HG03095 (cell line): ENCODE measurements at regions not wholly inside any gene's neighbourhood (a gene's known extent, or its start where the extent isn't known, plus 50 kb on each side); places are given as distances from the start of the nearest gene placed in this dataset.
"Not testable (repeated sequence)": the region's sequence is repeated elsewhere in the genome, so short reads cannot be mapped to it uniquely, and the experiment has no call there.

ENCODE experiments used
- ATAC-seq: cut with Tn5 transposase; IDR thresholded peaks from one replicate; pipeline ENCODE4 v1.9.1; 2021; ENCODE audit warnings: moderate library complexity; ENCODE audit not compliant: unreplicated experiment

DNA sequence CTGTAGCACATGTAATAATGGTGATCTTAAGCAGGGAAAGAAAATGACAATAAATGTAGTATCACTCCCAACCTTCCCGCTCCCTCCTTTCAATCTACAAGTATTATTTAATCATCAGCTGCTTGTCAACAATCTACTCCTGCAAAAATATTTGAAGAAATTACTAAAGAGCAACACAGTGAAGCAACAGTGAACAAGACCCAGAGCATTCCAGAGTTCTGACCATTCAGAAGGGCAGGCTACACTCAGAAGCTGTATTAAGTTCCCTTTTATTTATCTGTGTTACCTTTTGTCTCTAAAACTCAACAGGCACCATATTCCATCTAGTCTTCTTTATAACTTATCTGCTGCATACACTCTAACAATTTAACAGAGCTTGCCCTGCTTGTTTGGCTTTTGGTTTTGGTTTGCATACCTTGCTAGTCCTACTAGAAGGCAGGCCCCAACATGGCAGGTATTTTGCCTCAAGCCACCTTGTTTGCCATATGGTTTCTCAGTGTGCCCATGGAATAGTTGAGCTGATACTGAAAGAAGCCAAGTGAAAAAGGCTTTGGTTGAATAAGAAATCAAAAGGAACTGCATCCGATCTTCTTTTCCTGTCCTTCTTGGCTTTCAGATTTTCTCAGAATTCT, 253.9 kb downstream of the CEMIP2 start:
- no peak for ATAC-seq

DNA sequence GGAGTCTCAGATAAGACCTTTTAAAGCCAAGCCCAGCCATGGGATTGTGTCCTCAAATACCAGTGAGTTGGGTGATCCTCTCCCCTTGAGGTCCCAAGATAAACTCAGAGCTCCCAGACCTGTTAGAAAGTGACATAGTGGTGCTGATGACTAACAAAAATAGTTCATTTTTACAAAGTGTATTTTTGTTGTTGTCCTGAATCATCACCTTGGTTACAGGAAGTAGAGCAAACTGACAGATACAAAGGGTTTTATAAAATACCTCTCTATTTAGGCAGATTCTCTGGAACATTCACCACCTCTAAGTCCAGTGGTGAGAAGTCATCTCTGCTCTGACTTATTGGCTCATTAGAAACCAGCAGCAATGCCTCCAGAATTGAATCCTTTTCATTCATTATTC, 259.3 kb downstream of the CEMIP2 start:
- ATAC-seq: no peak

DNA sequence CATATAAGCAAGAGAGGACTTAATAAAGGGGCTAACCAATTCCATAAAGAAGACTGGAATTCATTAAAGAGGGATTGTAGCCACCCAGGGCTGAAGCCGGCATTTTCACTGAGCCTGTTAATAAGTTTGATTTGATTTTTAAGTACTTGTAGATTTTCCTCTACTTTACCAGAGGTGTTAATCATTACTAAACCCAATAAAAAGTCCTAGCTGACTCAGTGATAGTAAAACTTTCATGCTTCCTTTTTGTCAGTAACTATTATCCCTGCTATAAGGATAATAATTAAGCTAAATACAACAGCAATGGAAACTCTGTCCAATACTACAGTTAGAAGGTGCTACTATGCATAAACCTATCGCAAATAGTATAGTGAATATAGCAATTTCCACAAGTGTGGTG, 260.2 kb downstream of the CEMIP2 start:
- not testable (repeated sequence) for ATAC-seq

DNA sequence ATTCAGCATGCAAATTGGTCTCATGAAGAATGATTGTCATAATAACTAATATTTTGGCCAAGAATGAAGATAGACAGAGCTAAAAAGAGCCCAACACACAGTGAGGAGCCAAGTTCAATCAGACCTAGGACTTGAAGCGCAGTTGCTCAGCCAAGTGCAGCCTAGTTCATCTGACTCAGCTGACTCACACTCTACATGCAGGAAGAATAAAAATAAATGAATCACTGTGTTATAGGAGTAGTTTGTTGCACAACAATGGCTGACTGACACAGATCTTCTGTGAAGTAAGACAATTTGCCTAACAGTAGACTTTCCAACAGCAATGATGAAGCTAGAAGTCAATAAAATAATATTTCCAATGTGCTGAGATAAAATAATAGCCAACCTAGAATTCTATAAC, 261.5 kb downstream of the CEMIP2 start:
- ATAC-seq: no peak

DNA sequence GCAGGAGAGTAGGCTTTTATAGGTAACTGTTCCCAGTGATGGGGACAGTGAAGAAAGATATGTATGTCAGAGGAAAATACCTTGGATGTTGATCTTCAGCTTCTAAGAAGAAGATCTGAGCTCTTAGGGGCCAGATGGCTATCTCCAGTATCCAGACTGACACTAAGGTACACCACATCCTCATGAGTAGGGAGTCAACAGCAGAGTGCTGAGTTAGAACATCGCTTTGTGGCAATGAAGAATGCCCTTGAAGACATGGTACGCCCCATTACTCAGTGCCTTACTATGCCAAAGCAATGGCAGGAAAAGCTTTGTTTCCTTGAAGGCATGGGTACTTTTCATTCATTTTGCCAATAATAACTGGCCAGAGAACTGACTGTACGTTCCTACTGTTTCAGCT, 263.7 kb downstream of the CEMIP2 start:
- ATAC-seq: no peak

DNA sequence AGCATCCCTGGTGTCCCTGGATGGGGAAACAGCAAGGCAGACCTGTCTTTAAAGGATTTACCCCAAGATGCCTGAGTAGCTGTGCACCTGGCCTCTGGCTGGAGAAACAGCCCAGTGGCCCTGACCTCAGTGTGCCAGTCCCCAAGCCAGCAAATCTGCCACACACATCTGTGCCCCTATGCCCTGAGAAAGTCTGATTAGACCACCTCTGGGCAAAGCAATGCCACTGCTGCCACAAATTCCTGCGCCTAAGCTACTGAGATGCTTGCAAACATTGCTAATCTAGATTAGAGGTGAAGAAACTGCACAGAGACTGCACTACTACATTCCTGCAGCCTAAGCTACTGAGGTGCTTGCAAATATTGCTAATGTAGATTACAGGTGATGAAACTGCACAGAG, 269.6 kb downstream of the CEMIP2 start:
- ATAC-seq: no peak

DNA sequence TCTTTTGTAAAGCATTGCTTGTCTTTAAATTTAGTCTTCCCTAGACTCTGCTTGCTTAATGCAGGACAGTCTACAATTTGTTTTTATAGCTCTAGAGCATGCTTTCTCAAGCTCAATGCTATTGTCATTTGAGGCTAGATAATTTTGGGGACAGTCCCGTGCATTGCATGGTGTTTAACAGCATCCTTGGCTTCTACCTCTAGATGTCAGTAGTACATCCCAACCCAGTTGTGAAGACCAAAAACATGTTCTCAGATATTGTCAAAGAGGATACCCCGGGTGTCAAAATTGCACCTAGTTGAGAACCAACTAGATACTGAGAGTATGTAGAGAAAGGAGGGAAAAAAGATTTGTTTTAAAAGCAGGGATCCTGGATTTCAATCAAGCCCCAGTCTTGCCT, 277.5 kb downstream of the CEMIP2 start:
- no peak for ATAC-seq

DNA sequence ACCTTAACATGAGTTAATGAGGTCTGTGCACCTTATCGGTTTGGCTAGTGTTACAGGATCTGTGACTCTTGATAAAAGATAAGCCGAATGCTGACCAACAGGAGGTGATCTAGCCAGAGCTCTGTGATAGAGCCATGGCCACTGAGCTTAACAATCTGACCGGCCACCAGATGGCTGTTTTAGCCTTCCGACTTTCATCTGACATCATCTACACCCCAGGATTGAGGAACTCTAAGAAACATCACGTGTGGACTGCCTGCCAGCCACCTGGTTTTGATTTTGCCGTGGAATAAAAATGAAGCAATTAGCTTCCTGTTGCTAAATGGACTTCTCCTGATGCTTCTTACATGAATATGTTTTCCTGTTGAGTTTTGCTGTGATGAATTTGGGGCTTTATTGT, 281.3 kb downstream of the CEMIP2 start:
- no peak for ATAC-seq

DNA sequence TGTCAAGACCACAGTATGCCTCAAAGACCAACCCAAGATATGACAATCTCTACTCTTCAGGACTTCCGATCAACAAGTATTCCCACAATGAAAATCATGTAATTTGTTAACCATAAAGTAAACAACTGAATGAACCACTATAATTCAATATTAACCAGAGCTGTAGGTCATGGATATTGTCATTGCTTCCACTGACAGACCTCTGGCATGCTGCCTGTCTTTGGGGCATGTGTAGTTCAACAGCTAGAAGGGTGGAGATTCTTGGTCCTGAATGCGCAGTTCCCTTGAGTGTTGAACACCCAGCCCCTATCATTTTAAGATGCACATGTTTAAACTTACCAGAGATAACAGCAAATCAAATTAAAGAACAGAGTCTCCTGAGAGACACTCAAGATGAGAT, 283.0 kb downstream of the CEMIP2 start:
- ATAC-seq: no peak

DNA sequence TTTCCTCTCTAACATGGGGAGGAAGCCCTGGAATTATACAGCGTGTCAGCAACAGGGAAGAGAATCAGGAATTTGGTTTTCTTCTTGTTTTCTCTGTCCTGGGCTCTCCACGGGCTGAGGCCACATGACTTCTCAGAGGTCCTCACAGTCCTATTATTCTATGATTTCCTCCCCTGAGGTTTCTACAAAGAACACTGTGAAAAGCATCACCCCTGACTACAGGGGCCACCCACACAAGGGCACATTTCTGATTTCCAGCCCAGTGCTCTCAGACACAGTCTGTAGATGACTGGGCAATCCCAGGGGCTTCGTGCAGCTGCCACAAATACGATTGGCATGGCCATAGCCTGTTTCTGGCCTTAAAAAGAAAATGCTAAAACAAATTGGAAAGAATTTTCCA, 284.9 kb downstream of the CEMIP2 start:
- no peak for ATAC-seq

DNA sequence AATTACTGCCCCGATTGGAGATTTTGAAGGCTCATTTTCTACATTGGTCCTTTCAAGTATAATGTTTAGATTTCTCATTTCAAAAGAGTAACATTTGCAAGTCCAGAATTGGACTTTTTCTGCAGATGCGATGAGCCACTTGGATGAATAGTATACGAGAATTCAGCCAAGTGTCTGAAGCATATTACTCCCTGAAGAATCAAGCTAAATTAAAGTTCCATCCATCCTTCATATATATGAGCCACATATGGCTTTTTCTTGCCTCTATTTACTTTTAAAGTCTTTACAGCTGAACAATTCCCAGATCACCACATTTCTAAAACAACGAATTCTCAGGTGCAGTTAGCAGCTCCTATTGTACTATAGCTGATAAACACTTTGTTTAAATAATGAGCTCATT, 288.7 kb downstream of the CEMIP2 start:
- ATAC-seq: no peak

DNA sequence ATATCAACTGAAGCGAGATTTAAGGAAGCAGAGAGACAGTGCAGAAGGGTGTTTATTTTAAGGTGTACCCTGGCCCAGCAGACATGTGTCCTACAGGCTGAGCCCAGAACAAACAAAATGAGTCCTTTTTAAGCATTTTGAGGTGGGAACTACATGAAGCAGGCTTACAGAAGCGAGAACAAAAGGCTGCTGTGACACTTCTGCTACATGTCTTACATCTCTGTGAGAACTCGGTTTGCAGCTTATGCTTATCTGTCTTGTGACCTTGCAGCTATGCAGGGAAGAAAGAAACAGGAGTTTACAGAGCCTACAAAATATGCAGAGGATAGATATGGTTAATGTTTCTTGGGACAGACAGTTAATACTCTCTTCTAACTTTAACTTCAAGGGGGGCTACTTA, 295.9 kb downstream of the CEMIP2 start:
- no peak for ATAC-seq

DNA sequence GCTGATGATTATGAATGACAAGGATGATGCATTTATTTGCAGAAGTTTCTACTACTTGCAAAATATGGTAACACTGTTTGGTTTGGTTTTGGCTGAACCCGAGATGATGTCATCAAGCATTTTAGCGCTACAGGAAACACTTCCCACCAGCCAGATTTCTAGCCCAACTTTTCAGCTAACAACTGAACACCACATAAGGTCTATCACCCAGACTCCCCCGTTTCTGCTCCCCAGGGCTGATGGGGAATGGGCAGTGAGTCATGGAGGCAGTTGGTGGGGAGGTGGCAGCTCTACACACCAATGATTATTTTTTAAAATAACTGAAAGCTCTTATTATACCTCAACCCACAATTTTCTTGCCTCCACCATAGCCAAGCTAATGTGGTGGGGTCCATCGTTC, 302.9 kb downstream of the CEMIP2 start:
- ATAC-seq: no peak

DNA sequence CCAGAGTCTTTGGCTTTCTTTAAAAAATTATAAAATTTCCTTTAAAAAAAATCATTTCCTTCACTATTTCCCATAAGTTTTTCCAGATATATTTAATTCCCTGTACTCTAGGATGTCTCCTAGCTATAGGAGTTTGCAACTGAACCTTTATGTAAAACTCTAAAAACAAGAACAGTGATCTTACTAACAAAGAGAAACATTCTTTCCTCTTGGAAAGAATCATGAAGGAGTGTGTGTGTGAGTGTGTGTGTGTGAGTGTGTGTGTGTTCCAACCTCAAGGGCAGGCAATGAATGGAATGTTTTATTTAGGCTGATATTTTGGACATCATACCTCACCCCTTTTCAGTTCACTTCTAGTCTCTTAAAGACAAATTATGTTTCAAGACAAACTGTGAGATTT, 309.2 kb downstream of the CEMIP2 start:
- ATAC-seq: no peak

DNA sequence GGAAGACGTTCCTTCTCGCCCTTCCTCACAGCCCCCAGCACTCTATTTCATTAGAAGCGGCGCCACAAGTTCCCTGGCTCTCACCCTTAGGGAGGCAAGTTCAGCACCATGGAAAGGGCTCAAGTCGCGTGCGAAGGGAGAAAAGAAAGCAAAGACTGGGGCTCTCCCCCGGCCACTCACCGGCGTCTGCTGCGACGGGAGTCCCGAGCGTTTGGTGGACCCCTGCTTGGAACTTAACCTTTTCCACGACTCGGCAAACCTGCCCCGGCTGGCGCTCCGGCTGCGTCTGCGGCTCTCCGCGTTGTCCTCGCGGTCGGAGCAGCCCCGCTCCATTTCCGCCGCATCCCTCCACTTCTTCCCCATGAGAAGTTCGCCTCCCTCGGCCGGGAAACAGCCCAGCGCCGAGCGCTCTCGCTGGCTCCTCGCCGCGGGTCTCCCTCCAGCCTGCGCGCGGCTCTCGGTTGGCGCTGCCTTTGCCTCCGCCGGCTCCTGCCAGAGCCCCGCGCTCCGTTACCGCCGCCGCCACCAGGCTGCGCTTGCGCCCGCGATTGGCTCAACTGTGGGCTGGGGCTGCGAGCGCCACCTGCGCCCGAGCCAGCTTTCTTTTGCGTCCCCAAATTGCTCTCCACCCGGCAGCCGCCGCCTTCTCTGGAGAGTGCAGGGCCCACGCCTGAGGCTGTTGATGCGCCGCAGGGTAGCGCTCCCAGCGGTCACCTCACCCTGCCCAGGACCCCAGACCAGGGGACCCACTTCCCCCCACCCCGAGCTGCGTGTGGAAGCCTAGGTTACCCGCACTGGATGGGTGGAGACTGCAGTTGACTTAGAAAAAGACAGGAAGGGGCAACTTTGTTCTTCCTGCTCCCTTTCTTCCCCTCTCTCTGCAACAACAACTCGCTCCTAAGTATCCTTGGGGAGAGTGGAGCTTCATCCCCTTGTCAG, 321.6 kb downstream of the CEMIP2 start:
- ATAC-seq: peak; percentile 90

DNA sequence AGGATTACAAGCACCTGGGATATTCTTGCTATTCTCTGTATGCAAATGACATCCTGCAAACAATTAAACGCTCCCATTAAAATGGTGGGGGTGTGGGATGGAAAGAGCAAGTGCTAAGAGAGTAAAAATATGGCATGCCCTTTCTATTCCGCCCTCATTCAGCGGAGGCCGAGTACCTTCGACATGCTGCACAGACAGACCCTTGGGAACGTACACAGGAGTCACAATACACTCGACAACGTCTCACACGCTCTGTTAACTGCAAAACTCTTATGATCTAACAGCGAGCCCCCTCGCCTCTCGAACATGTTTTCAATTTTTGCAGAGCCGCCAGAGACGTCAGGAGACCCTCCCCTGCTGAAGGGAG, 322.2 kb downstream of the CEMIP2 start:
- ATAC-seq: no peak

DNA sequence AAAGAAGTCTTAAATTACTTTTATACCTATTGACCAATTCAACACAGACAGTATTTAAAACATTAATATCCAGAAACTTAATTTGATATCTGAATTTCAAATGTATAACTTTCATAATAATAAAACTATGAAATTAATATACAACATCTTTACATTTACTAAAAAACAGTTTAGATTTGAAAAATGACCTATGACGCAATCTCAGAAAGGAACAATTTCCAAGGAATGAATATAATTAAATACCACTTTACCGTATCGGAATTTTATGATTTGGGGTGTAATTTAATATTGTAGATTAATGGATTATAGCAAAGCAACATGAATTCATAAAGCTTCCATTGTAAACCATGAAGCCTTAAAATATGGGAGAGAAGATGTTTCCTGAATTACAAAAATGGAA, 321.5 kb upstream of the TRPM3 start:
- ATAC-seq: no peak

DNA sequence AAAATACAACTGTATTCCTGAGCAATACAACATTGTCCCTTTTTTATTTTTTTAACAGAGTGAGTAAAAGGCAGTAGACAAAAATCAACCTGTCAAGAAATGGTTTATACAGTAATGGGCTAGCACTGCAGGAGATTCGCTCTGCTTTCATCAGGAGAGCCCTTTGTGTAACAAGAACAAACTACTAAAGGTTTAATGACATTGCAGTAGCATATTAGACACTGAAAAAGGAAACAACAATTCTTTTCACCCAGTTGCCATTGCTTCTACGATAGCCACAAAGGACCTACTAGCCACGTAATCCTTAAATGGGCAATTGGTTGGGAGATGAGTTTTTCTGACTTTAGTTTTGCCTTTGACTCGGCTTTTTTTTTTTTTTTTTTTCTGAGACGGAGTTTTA, 319.8 kb upstream of the TRPM3 start:
- ATAC-seq: no peak

DNA sequence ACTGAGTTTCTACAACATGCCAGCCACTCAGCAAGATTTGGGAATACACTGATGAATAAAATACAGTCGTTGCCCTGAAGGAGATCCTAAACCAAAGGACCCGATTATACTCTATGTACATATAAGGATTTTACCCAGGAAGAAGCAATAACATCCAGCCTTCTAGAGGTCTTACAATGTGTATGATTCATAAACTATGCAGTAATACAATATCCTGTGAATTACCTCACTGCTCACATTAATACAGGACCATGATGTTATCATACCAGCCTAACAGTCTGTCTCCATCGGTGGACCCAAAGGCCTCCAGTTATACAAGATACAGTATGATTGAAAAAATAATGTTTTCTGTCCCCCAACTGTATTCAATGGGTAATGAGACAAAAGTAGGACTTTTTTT, 310.5 kb upstream of the TRPM3 start:
- no peak for ATAC-seq

DNA sequence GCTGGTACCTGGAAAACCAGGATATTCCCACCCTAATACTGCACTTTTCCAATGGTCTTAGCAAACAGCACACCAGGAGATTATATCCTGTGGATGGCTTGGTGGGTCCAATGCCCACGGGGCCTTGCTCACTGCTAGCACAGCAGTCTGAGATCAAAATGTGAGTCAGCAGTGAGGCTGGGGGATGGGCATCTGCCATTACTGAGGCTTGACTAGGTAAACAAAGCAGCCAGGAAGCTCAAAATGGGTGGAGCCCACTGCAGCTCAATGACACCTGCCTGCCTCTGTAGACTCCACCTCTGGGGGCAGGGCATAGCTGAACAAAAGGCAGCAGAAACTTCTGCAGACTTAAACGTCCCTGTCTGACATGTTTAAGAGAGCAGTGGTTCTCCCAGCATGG, 285.9 kb upstream of the TRPM3 start:
- ATAC-seq: not testable (repeated sequence)

DNA sequence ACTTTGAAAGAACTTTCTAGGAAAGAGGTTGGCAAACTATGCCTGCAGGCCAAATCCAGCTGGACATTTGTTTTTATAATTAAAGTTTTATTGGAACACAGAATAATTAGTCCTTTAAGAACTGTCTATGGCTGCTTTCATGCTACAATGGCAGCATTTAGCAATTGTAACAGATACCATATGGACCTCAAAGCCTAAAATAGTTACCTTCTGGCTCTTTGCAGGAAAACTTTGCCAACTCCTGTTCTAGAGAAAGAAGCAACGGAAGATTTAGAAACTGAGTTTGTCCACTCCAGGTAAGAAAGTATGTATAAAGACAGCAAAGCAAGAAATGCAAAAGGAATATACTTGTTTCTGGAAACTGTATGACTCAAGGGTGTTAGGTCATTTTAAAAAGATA, 281.7 kb upstream of the TRPM3 start:
- ATAC-seq: no peak

DNA sequence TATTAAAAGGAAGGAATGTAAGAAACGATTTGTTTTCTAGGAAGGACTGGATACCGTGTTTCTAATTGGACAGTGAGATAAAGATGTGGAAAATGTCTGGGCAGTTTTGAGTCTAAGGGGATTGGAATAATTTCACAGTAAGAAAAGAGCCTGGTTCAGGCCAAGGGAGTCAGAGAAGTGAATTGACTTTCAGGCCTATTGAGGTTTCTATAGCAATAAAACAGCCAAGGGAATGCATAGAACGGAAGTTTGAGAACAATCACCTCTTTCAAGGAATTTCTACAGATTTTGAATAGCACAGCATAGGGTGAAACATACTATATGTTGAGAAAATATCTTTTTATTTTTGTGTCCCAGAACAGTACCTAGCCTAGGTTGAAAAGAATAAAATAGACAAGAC, 271.6 kb upstream of the TRPM3 start:
- no peak for ATAC-seq

DNA sequence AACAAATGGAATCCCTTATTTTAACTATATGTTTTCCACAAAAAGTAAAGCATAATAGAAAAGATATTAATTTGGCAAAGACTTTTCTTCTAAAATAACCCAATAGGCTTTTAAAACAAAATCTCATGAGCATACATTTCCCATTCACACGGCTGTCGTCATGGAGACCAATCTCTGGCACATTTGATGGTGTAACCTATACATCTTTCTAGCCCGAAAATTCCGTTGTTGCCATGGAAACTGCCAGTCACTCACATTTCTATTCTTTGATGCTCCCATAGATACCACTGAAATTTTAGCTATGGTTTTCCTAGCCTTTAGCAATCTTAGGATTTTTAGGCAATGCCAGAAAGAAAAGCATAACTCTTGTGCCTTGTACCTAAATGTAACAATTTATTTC, 262.9 kb upstream of the TRPM3 start:
- ATAC-seq: no peak
